ENCODE measurements at regions not wholly inside any gene's neighbourhood (a gene's known extent, or its start where the extent isn't known, plus 50 kb on each side); places are given as distances from the start of the nearest gene placed in this dataset.

DNA sequence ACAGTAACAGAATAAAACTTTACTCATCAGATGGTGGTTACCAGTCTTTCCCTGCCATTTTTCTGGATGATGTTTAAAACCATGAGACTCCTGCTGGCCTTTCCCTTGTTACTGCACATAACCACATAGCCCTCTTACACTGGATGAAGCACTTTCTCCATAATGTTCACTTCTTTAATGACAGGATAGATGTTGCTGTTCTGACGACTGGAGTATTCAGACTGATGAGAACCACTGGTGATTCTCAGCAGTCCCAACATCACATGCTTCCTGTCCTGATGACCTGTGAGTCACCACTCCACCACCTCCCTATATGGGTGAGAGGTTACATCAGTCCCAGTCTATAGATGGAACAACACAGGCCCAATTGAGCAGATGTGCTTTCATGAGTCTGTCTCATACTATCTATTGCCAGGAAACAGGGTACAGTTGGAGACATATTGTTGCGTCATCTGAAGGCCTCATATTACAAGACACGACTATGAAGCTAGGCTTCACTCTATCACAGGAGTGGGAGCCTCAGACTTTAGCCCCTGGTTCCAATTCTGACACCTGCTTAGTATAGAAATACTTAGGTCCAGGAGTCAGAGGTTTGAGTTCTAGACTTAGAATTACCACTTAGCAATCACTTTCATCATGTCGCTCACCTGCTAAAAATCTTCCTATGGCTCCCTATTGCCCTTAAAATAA, 145.7 kb upstream of the KLF7 start:
- no peaks in the 10 kb centered on the region for H4K20me1 ChIP-seq (ENCODE audit: low read depth)
- no peak overlapping the region for H3K27ac ChIP-seq
- peaks cover 6% of the 10 kb centered on the region for H3K4me1 ChIP-seq
- no peak overlapping the region for H2AFZ ChIP-seq (replicated peaks)
- no peaks in the 10 kb centered on the region for H3K9me3 Mint-ChIP-seq
- H3K27me3 ChIP-seq = no peaks in the 10 kb centered on the region
- H3K36me3 ChIP-seq = no peaks in the 10 kb centered on the region
- no peak overlapping the region for H3K9ac ChIP-seq
- no peak overlapping the region for H3K4me2 ChIP-seq
- H3K27ac Mint-ChIP-seq = peak overlapping the region; percentile 28
- H3K4me3 ChIP-seq = no peak overlapping the region
- H3K36me3 Mint-ChIP-seq = no peaks in the 10 kb centered on the region
- H3K9me3 ChIP-seq (ENCODE audit: low read depth) = no peaks in the 10 kb centered on the region
- H3K79me2 ChIP-seq (ENCODE audit: low read depth) = no peaks in the 10 kb centered on the region
- H3K4me1 Mint-ChIP-seq = peaks cover 37% of the 10 kb centered on the region
- H3K27me3 Mint-ChIP-seq (ENCODE audit: insufficient read depth, low read depth) = peaks cover 6% of the 10 kb centered on the region
- no peak overlapping the region for H3K4me3 Mint-ChIP-seq
- DNase-seq (ENCODE audit: low spot score) = no peak
- TF ChIP-seq EZH2 (IDR thresholded peaks at IDR 0.05) (no peak), EZH2phosphoT487 (IDR thresholded peaks at IDR 0.05) (no peak), CTCF (IDR thresholded peaks at IDR 0.05) (no peak)
- no peaks in the 10 kb centered on the region for H3F3A ChIP-seq (ENCODE audit: low read depth)

DNA sequence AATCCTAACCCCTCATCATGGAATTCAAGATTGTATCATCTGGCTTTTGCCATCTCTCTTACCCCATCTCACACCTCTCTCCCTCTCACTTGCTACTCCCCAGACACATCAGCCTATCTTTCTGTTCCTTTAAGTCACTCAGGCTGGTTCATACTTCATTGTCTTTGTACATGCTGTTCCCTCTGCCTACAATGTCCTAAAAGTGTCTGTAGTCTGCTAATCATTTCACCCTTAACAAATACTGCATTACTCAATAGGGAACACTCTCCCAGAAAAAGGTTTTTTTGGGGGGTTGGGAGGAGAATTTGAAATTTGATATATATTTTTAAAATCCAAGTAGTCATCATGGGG, 146.2 kb upstream of the KLF7 start:
- H3K4me1 Mint-ChIP-seq = peaks cover 41% of the 10 kb centered on the region
- no peak overlapping the region for H3K4me3 Mint-ChIP-seq
- no peak overlapping the region for H3K4me2 ChIP-seq
- no peaks in the 10 kb centered on the region for H3K27me3 ChIP-seq
- peaks cover 6% of the 10 kb centered on the region for H3K4me1 ChIP-seq
- H3K27ac ChIP-seq = no peak overlapping the region
- H3K27ac Mint-ChIP-seq = no peak overlapping the region
- no peaks in the 10 kb centered on the region for H3F3A ChIP-seq (ENCODE audit: low read depth)
- H3K4me3 ChIP-seq = no peak overlapping the region
- H3K27me3 Mint-ChIP-seq (ENCODE audit: insufficient read depth, low read depth) = peaks cover 6% of the 10 kb centered on the region
- TF ChIP-seq CTCF (IDR thresholded peaks at IDR 0.05) (no peak), EZH2 (IDR thresholded peaks at IDR 0.05) (no peak), EZH2phosphoT487 (IDR thresholded peaks at IDR 0.05) (no peak)
- H3K36me3 ChIP-seq = no peaks in the 10 kb centered on the region
- no peak for DNase-seq (ENCODE audit: low spot score)
- no peak overlapping the region for H2AFZ ChIP-seq (replicated peaks)
- H3K36me3 Mint-ChIP-seq = no peaks in the 10 kb centered on the region
- no peaks in the 10 kb centered on the region for H3K9me3 ChIP-seq (ENCODE audit: low read depth)
- no peaks in the 10 kb centered on the region for H3K9me3 Mint-ChIP-seq
- H3K9ac ChIP-seq = no peak overlapping the region
- no peaks in the 10 kb centered on the region for H4K20me1 ChIP-seq (ENCODE audit: low read depth)
- no peaks in the 10 kb centered on the region for H3K79me2 ChIP-seq (ENCODE audit: low read depth)

DNA sequence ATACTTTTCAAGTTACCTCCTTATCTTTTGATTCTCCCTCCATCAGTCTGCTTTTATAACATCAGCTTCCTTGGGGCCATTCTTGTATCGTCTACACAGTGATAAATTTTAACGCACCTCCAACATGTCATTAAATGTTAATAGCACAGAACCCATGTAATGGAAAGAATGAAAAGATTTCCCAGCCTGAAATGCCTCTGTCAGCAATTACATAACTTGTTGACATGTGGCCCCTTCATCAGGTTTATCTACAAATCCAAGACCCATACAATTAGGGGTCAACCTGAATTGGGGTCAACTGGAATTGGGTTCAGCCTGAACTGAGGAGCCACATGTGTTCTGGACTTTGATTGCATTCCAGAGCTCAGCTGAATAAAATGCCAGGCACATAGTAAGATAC, 148.2 kb upstream of the KLF7 start:
- no peak for DNase-seq (ENCODE audit: low spot score)
- Mint-ChIP-seq H3K4me1 (peaks cover 39% of the 10 kb centered on the region), H3K4me3 (no peak overlapping the region), H3K27me3 (ENCODE audit: insufficient read depth, low read depth) (peaks cover 6% of the 10 kb centered on the region), H3K36me3 (no peaks in the 10 kb centered on the region), H3K27ac (no peak overlapping the region), H3K9me3 (no peaks in the 10 kb centered on the region)
- Histone ChIP-seq H3K9me3 (ENCODE audit: low read depth) (no peaks in the 10 kb centered on the region), H3K27ac (no peak overlapping the region), H3F3A (ENCODE audit: low read depth) (no peaks in the 10 kb centered on the region), H3K79me2 (ENCODE audit: low read depth) (no peaks in the 10 kb centered on the region), H3K36me3 (no peaks in the 10 kb centered on the region), H2AFZ (replicated peaks) (no peak overlapping the region), H3K4me1 (peaks cover 6% of the 10 kb centered on the region), H3K9ac (no peak overlapping the region), H4K20me1 (ENCODE audit: low read depth) (no peaks in the 10 kb centered on the region), H3K4me2 (no peak overlapping the region), H3K27me3 (no peaks in the 10 kb centered on the region), H3K4me3 (no peak overlapping the region)
- TF ChIP-seq EZH2phosphoT487 (IDR thresholded peaks at IDR 0.05) (no peak), EZH2 (IDR thresholded peaks at IDR 0.05) (no peak), CTCF (IDR thresholded peaks at IDR 0.05) (no peak)

Measured in neural progenitor cell (in vitro differentiated cells).